Activated CD8-positive, alpha-beta T cell treated with anti-CD3 and anti-CD28 coated beads for 36 hours (primary cell): ENCODE measurements at regions not wholly inside any gene's neighbourhood (a gene's known extent, or its start where the extent isn't known, plus 50 kb on each side); places are given as distances from the start of the nearest gene placed in this dataset.

ENCODE experiments used
- ATAC-seq: fragments of 200-7000 bp; cut with Tn5 transposase; one replicate; pipeline ENCODE4 v1.10.0; 2021; ENCODE audit warnings: mild to moderate bottlenecking, moderate library complexity
- CTCF ChIA-PET: fragments of 350-600 bp; sonication (Branson Sonifier 250); formaldehyde crosslinking; loops from one replicate; lab custom pipeline; 2021; ENCODE audit warnings: antibody characterized with exemption; lab: Charles Lee
- POLR2A ChIA-PET: fragments of 350-600 bp; sonication (Branson Sonifier 250); formaldehyde crosslinking; loops from one replicate; lab custom pipeline; 2021; ENCODE audit warnings: antibody characterized with exemption; lab: Charles Lee
- DNase-seq: peaks from one replicate; pipeline ENCODE4 v3.0.0-alpha.2; 2020
- H3K27ac Mint-ChIP-seq: one replicate; pipeline ENCODE4 v1.8.0; 2021; ENCODE audit warnings: mild to moderate bottlenecking, mixed read lengths
- H3K27me3 Mint-ChIP-seq: one replicate; pipeline ENCODE4 v1.8.0; 2021; ENCODE audit warnings: mixed read lengths
- H3K36me3 Mint-ChIP-seq: one replicate; pipeline ENCODE4 v1.8.0; 2021; ENCODE audit warnings: low read depth, mixed read lengths
- H3K4me1 Mint-ChIP-seq: one replicate; pipeline ENCODE4 v1.8.0; 2021; ENCODE audit warnings: low read depth, mixed read lengths
- H3K4me3 Mint-ChIP-seq: one replicate; pipeline ENCODE4 v1.8.0; 2021; ENCODE audit warnings: mild to moderate bottlenecking, moderate library complexity, mixed read lengths
- H3K9me3 Mint-ChIP-seq: one replicate; pipeline ENCODE4 v1.8.0; 2021; ENCODE audit warnings: mixed read lengths
- intact Hi-C: fragments of 100-400 bp; cut with micrococcal nuclease; formaldehyde crosslinking; loops from one replicate; pipeline ENCODE4 v1.10.0; 2022
- TF ChIP-seq, protein P1 (sequence below): fragments of 200-600 bp; IDR thresholded peaks from one replicate; pipeline ENCODE4 v1.8.0; 2022; ENCODE audit warnings: antibody characterized with exemption, mild to moderate bottlenecking

DNA sequence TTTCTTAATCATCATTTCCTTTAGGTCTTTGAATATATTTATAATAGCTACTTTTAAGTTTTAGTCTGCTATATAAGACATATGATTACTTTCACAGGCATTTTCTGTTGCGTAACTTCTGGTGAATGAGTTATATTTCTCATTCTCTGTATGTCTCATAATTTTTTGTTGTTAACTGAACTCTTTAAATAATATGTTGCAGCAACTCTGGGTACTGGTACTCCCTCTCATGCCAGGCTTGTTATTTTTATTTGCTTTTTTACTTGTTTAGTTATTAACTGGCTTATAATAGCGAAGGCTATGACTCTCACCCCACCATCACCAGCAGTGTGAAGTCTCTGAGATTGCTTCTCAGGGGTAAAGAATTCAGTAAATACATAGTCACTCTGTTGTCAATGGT, 524.2 kb upstream of the CHORDC1 start:
- no peak for ATAC-seq
- no peaks in the 10 kb centered on the region for H3K36me3 Mint-ChIP-seq
- H3K4me3 Mint-ChIP-seq: no peak overlapping the region
- peaks cover 8% of the 10 kb centered on the region for H3K9me3 Mint-ChIP-seq
- POLR2A ChIA-PET: no interaction called here
- no peaks in the 10 kb centered on the region for H3K27me3 Mint-ChIP-seq
- CTCF ChIA-PET: no interaction called here
- TF ChIP-seq, protein P1, sequence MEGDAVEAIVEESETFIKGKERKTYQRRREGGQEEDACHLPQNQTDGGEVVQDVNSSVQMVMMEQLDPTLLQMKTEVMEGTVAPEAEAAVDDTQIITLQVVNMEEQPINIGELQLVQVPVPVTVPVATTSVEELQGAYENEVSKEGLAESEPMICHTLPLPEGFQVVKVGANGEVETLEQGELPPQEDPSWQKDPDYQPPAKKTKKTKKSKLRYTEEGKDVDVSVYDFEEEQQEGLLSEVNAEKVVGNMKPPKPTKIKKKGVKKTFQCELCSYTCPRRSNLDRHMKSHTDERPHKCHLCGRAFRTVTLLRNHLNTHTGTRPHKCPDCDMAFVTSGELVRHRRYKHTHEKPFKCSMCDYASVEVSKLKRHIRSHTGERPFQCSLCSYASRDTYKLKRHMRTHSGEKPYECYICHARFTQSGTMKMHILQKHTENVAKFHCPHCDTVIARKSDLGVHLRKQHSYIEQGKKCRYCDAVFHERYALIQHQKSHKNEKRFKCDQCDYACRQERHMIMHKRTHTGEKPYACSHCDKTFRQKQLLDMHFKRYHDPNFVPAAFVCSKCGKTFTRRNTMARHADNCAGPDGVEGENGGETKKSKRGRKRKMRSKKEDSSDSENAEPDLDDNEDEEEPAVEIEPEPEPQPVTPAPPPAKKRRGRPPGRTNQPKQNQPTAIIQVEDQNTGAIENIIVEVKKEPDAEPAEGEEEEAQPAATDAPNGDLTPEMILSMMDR: no peak
- no peak for DNase-seq
- H3K4me1 Mint-ChIP-seq: no peaks in the 10 kb centered on the region
- intact Hi-C loops: no loop called here
- no peak overlapping the region for H3K27ac Mint-ChIP-seq

GRCh38 chr11:90744169-90744568, 521.3 kb upstream of the CHORDC1 start:
- ChIA-PET POLR2A (no interaction called here), CTCF (no interaction called here)
- TF ChIP-seq, protein P1: no peak
- Mint-ChIP-seq H3K4me3 (no peak overlapping the region), H3K36me3 (no peaks in the 10 kb centered on the region), H3K4me1 (no peaks in the 10 kb centered on the region), H3K27ac (no peak overlapping the region), H3K9me3 (peaks cover 10% of the 10 kb centered on the region), H3K27me3 (no peaks in the 10 kb centered on the region)
- DNase-seq (no peak), ATAC-seq (no peak)
- intact Hi-C loops: no loop called here

GRCh38 chr11:90738799-90739198, 516.0 kb upstream of the CHORDC1 start:
- CTCF ChIA-PET: no interaction called here
- H3K36me3 Mint-ChIP-seq: no peaks in the 10 kb centered on the region
- H3K4me3 Mint-ChIP-seq: no peak overlapping the region
- DNase-seq (no peak), ATAC-seq (no peak)
- H3K4me1 Mint-ChIP-seq: no peaks in the 10 kb centered on the region
- intact Hi-C loops: no loop called here
- H3K9me3 Mint-ChIP-seq: peaks cover 8% of the 10 kb centered on the region
- no peak overlapping the region for H3K27ac Mint-ChIP-seq
- TF ChIP-seq, protein P1: no peak
- H3K27me3 Mint-ChIP-seq: no peaks in the 10 kb centered on the region
- POLR2A ChIA-PET: no interaction called here

DNA sequence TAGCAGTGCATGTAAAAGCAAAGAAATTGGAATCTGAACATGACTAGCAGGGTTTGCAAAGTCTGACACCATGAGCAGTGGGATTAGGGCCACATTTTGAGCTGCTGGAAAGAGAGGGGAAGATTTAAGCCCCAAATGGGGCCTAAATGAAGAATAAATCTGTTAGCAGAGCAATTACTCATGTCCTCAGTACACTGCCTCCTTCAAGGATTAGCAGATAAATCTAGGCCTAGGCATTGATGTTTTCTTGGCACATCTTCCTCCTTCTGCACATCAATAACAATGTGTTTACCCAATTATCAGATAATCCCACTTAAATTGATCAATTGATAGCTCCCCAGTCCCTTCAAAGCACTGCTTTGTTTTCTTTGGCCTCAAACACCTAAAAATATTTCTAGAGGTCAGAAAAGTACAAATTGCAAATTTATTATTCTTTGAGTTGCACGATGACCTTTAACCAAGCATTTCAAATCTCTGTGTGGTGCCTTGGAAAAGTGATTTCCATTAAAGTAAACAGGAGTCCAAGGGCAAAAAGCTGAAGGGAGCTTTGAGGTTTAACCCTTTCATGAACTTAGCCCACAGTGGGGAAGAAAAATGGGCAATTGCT, 514.7 kb upstream of the CHORDC1 start:
- no peaks in the 10 kb centered on the region for H3K27me3 Mint-ChIP-seq
- TF ChIP-seq, protein P1: no peak
- no peaks in the 10 kb centered on the region for H3K36me3 Mint-ChIP-seq
- no peak overlapping the region for H3K27ac Mint-ChIP-seq
- ChIA-PET CTCF (no interaction called here), POLR2A (no interaction called here)
- H3K9me3 Mint-ChIP-seq: peaks cover 8% of the 10 kb centered on the region
- H3K4me3 Mint-ChIP-seq: no peak overlapping the region
- no peaks in the 10 kb centered on the region for H3K4me1 Mint-ChIP-seq
- intact Hi-C loops: no loop called here
- DNase-seq (no peak), ATAC-seq (no peak)

DNA sequence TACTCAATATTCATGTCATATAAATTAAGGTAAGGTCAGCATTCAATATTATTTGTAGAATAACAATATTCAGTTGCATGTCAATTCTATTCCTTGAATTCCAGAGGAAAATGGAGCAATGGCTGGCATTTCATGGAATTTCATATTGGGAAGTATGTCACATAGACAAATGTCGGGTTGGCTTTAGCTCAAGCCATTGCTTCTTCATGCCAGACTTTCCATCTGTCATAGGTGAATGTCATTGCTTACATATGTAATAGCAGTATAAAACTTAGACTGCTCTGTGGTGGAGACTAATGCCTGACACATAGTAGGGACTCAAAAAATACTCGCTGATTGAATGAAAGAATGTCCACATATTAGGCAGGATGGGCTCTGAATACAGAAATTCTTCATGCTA, 509.6 kb upstream of the CHORDC1 start:
- no peak for DNase-seq
- H3K4me3 Mint-ChIP-seq: no peak overlapping the region
- intact Hi-C loops: no loop called here
- H3K27me3 Mint-ChIP-seq: no peaks in the 10 kb centered on the region
- no peaks in the 10 kb centered on the region for H3K36me3 Mint-ChIP-seq
- peaks cover 16% of the 10 kb centered on the region for H3K9me3 Mint-ChIP-seq
- ATAC-seq: no peak
- TF ChIP-seq, protein P1: no peak
- ChIA-PET CTCF (no interaction called here), POLR2A (no interaction called here)
- H3K4me1 Mint-ChIP-seq: no peaks in the 10 kb centered on the region
- no peak overlapping the region for H3K27ac Mint-ChIP-seq
